GM21723 (cell line): ENCODE measurements at regions not wholly inside any gene's neighbourhood (a gene's known extent, or its start where the extent isn't known, plus 50 kb on each side); places are given as distances from the start of the nearest gene placed in this dataset.

ENCODE experiments used
- ATAC-seq: cut with Tn5 transposase; IDR thresholded peaks from one replicate; pipeline ENCODE4 v1.9.1; 2021; ENCODE audit warnings: mild to moderate bottlenecking, moderate library complexity; ENCODE audit not compliant: unreplicated experiment

- ATAC-seq = no peak
These were observed 55.8 kb upstream of the TMEM178A start for GRCh38 chr2:39609917-39610316.

- ATAC-seq = no peak
These were observed 50.0 kb upstream of the TMEM178A start for GRCh38 chr2:39615675-39616074.
